ENCODE measurements at regions not wholly inside any gene's neighbourhood (a gene's known extent, or its start where the extent isn't known, plus 50 kb on each side); places are given as distances from the start of the nearest gene placed in this dataset.

DNA sequence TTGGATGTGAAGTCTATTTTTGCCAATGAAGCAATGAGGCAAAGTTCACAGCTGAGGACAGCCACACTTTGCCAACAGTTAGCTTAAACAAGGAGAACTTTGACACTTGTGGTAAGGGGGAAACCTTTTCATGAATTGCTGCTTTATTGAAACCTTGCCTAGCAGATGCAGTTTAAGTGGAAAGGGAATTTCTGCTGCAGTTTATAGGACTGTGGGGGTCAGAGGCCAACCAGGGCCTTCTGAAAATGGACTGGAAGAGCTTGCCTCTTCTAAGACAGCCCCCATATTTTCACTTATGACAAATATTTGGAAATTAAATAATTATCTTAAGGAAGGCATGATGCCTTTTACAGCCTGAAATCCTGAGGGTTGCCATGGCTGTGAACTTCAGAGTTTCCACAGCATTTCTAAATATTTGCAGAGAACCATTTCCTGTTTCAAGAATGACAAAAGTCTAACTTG, 550.3 kb downstream of the RAB28 start (continued):
- TF ChIP-seq RFX3 (CRISPR knock-in tag; IDR thresholded peaks at IDR 0.05), result no peak
- TF ChIP-seq HDAC6 (IDR thresholded peaks at IDR 0.05; ENCODE audit: low read depth, low read length), result no peak; the same call in 1 of the 2 replicates
- TF ChIP-seq ZNF253 (CRISPR knock-in tag; IDR thresholded peaks at IDR 0.05; ENCODE audit: borderline replicate concordance), result no peak
- TF ChIP-seq SIN3A (IDR thresholded peaks at IDR 0.05; ENCODE audit: borderline replicate concordance, low read depth, low read length), result no peak
- no peak for TF ChIP-seq TAF1 (CRISPR knock-in tag; IDR thresholded peaks at IDR 0.05)
- TF ChIP-seq BCLAF1 (IDR thresholded peaks at IDR 0.05), result no peak
- TF ChIP-seq EHMT2 (IDR thresholded peaks at IDR 0.05; ENCODE audit: borderline replicate concordance, low read depth, low read length), result peak; percentile 90
- TF ChIP-seq ZNF574 (CRISPR knock-in tag; IDR thresholded peaks at IDR 0.05), result peak; percentile 35; the same call in 1 of the 2 replicates
- no peak for TF ChIP-seq ZNF773 (CRISPR knock-in tag; IDR thresholded peaks at IDR 0.05; ENCODE audit: borderline replicate concordance)
- no peak for TF ChIP-seq ZNF850 (CRISPR knock-in tag; conservative IDR thresholded peaks at IDR 0.05)
- peak; percentile 90 for TF ChIP-seq NCOA2 (CRISPR knock-in tag; IDR thresholded peaks at IDR 0.05)
- TF ChIP-seq DR1 (CRISPR knock-in tag; IDR thresholded peaks at IDR 0.05), result no peak
- no peak for TF ChIP-seq HNRNPUL1 (IDR thresholded peaks at IDR 0.05; ENCODE audit: low read depth, low read length)
- TF ChIP-seq ZNF558 (CRISPR knock-in tag; IDR thresholded peaks at IDR 0.05; ENCODE audit: borderline replicate concordance), result no peak
- peak; percentile 96 for TF ChIP-seq GATAD2A (CRISPR knock-in tag; IDR thresholded peaks at IDR 0.05)
- TF ChIP-seq, protein P1, sequence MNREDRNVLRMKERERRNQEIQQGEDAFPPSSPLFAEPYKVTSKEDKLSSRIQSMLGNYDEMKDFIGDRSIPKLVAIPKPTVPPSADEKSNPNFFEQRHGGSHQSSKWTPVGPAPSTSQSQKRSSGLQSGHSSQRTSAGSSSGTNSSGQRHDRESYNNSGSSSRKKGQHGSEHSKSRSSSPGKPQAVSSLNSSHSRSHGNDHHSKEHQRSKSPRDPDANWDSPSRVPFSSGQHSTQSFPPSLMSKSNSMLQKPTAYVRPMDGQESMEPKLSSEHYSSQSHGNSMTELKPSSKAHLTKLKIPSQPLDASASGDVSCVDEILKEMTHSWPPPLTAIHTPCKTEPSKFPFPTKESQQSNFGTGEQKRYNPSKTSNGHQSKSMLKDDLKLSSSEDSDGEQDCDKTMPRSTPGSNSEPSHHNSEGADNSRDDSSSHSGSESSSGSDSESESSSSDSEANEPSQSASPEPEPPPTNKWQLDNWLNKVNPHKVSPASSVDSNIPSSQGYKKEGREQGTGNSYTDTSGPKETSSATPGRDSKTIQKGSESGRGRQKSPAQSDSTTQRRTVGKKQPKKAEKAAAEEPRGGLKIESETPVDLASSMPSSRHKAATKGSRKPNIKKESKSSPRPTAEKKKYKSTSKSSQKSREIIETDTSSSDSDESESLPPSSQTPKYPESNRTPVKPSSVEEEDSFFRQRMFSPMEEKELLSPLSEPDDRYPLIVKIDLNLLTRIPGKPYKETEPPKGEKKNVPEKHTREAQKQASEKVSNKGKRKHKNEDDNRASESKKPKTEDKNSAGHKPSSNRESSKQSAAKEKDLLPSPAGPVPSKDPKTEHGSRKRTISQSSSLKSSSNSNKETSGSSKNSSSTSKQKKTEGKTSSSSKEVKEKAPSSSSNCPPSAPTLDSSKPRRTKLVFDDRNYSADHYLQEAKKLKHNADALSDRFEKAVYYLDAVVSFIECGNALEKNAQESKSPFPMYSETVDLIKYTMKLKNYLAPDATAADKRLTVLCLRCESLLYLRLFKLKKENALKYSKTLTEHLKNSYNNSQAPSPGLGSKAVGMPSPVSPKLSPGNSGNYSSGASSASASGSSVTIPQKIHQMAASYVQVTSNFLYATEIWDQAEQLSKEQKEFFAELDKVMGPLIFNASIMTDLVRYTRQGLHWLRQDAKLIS (CRISPR knock-in tag; IDR thresholded peaks at IDR 0.05), result no peak
- TF ChIP-seq ETV6 (CRISPR knock-in tag; conservative IDR thresholded peaks at IDR 0.05), result no peak
- peak; percentile 71 for TF ChIP-seq SAP130 (CRISPR knock-in tag; IDR thresholded peaks at IDR 0.05; ENCODE audit: low read depth)
- 0 out of 2 replicates have a peak, but pooled peaks have one; percentile 61 for TF ChIP-seq ZNF552 (CRISPR knock-in tag; IDR thresholded peaks at IDR 0.05; ENCODE audit: borderline replicate concordance)
- no peak for TF ChIP-seq AGO1 (IDR thresholded peaks at IDR 0.05; ENCODE audit: low read depth, low read length, poor library complexity, severe bottlenecking)
- TF ChIP-seq HDAC1 (CRISPR knock-in tag; IDR thresholded peaks at IDR 0.05), result peak; percentile 81; the same call in 1 of the 2 replicates
- TF ChIP-seq ZNF720 (CRISPR knock-in tag; IDR thresholded peaks at IDR 0.05), result no peak
- TF ChIP-seq CEBPB (IDR thresholded peaks at IDR 0.05; ENCODE audit: borderline replicate concordance, low read depth, low read length), result peak; percentile 96
- TF ChIP-seq SIX4 (CRISPR knock-in tag; IDR thresholded peaks at IDR 0.05), result 0 out of 2 replicates have a peak, but pooled peaks have one; percentile 24

Data from HepG2 (cell line).